ENCODE measurements at regions not wholly inside any gene's neighbourhood (a gene's known extent, or its start where the extent isn't known, plus 50 kb on each side); places are given as distances from the start of the nearest gene placed in this dataset.
"Not testable (repeated sequence)": the region's sequence is repeated elsewhere in the genome, so short reads cannot be mapped to it uniquely, and the experiment has no call there.

GRCh38 chr12:82627799-82628198, 58.9 kb upstream of the TMTC2 start:
- no peaks in the 10 kb centered on the region for H3K9me3 ChIP-seq (ENCODE audit: severe bottlenecking)
- TF ChIP-seq CTCF (IDR thresholded peaks at IDR 0.05; ENCODE audit: low read depth, low read length) = peak; percentile 31; the same call in 1 of the 2 replicates
- H3K36me3 ChIP-seq = no peaks in the 10 kb centered on the region
- no peak overlapping the region for H3K27ac ChIP-seq
- no peak overlapping the region for H3K4me3 ChIP-seq (ENCODE audit: low read depth, low read length)
- H3K27me3 ChIP-seq (ENCODE audit: insufficient read depth, low read depth, severe bottlenecking) = no peaks in the 10 kb centered on the region
- DNase-seq = no peak

GRCh38 chr12:82634495-82635258, 52.0 kb upstream of the TMTC2 start:
- not testable (repeated sequence) for H3K36me3 ChIP-seq; DNase-seq; H3K4me3 ChIP-seq (ENCODE audit: low read depth, low read length); H3K27ac ChIP-seq; H3K27me3 ChIP-seq (ENCODE audit: insufficient read depth, low read depth, severe bottlenecking); H3K9me3 ChIP-seq (ENCODE audit: severe bottlenecking)

- DNase-seq = no peak
- Histone ChIP-seq H3K27me3 (ENCODE audit: insufficient read depth, low read depth, severe bottlenecking) (no peaks in the 10 kb centered on the region), H3K9me3 (ENCODE audit: severe bottlenecking) (no peaks in the 10 kb centered on the region), H3K4me3 (ENCODE audit: low read depth, low read length) (no peak overlapping the region), H3K27ac (no peak overlapping the region), H3K36me3 (no peaks in the 10 kb centered on the region)
- TF ChIP-seq CTCF (IDR thresholded peaks at IDR 0.05; ENCODE audit: low read depth, low read length) = no peak
These were observed 51.4 kb upstream of the TMTC2 start for GRCh38 chr12:82635263-82635662.
